HG03520 (cell line): ENCODE measurements at regions not wholly inside any gene's neighbourhood (a gene's known extent, or its start where the extent isn't known, plus 50 kb on each side); places are given as distances from the start of the nearest gene placed in this dataset.

Experiments used
- ATAC-seq: cut with Tn5 transposase; IDR thresholded peaks from one replicate; pipeline ENCODE4 v1.9.1; 2021; ENCODE audit warnings: mild to moderate bottlenecking, moderate library complexity; ENCODE audit not compliant: unreplicated experiment

- ATAC-seq, result no peak
These were observed 165.4 kb upstream of the C1QTNF7 start for GRCh38 chr4:15262396-15262795.

- no peak for ATAC-seq
These were observed 157.6 kb upstream of the C1QTNF7 start for GRCh38 chr4:15270201-15270600.

DNA sequence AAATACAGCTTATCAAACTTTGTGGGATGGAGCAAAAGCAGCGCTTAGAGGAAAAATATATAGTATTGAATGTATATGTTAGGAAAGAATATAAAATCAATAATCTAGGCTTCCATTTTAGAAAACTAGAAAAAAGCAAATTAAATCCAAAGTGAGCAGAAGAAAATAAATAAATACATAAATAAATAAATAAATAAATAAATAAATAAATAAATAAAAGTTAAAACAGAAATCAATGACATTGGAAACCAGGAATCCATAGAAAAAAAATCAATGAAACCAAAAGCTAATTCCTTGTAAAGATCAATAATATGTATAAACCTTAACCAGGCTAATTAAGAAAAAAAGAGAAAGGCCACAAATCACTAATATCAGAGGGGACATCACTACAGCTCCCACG, 141.8 kb upstream of the C1QTNF7 start:
- no peak for ATAC-seq

- ATAC-seq, result no peak
These were observed 136.7 kb upstream of the C1QTNF7 start for GRCh38 chr4:15291122-15291521.

- no peak for ATAC-seq
These were observed 134.1 kb upstream of the C1QTNF7 start for GRCh38 chr4:15293711-15294110.

- ATAC-seq, result no peak
These were observed 133.6 kb upstream of the C1QTNF7 start for GRCh38 chr4:15294202-15294601.

GRCh38 chr4:15294832-15295231, 133.0 kb upstream of the C1QTNF7 start:
- ATAC-seq, result no peak

- ATAC-seq, result no peak
These were observed 132.2 kb upstream of the C1QTNF7 start for GRCh38 chr4:15295421-15296162.

DNA sequence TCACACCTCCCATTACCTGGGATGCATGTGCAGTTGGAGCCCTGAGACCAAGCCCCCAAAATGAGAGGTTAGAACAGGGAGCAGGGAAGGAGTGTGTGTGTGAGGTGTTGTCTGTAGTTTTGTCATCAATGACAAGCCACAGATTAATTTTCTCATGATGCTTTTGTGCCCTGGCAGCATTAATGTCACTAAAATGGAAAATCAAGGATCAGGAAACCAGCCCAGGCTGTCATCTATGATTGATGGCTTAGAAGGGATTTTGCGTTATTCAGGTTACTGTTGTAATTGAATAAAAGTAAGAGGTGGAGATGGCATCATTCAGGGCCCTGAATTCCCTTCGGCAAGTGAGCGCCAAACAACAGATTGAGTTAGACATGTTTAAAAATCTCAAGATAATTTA, 130.5 kb upstream of the C1QTNF7 start:
- no peak for ATAC-seq

DNA sequence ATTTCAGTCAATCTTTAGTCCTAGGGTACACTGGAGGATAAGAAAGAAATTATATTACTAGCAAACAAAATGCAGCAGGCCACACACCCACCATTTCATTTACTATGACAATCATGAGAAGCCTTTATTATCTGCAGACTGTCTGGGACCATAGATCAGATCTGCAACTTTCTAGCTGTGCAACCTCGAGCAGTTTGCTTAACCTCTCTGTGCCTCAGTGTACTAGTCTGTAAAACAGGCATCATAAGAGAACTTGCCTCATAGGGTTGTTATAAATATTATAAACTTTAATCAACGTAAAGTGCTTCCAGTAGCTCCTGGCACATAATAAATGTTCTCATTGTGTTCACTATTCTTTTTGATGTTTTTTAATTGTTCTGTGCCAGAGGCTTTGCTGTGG, 128.2 kb upstream of the C1QTNF7 start:
- no peak for ATAC-seq

GRCh38 chr4:15303052-15303641, 124.7 kb upstream of the C1QTNF7 start:
- no peak for ATAC-seq

- no peak for ATAC-seq
These were observed 112.9 kb upstream of the C1QTNF7 start for GRCh38 chr4:15314974-15315373.

DNA sequence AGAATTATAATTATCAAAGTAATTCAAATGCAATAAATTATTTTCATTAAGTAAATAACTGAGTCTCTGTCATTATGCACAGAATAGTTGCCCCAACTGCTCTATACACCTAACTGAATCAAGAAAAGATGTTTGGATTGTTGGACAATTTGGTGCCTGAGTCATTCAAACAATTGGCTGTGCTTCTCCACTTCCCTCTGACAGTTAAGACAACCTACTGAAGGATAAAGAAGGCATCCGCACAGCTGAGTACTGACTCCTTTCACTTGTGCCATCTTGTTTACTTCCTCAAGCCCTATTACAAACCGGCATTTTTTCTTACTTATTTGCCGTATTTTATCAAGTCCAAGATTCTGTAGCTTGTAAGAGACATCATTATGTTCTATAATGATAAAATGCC, 110.6 kb upstream of the C1QTNF7 start:
- ATAC-seq, result no peak

- ATAC-seq, result no peak
These were observed 109.0 kb upstream of the C1QTNF7 start for GRCh38 chr4:15318621-15319348.

DNA sequence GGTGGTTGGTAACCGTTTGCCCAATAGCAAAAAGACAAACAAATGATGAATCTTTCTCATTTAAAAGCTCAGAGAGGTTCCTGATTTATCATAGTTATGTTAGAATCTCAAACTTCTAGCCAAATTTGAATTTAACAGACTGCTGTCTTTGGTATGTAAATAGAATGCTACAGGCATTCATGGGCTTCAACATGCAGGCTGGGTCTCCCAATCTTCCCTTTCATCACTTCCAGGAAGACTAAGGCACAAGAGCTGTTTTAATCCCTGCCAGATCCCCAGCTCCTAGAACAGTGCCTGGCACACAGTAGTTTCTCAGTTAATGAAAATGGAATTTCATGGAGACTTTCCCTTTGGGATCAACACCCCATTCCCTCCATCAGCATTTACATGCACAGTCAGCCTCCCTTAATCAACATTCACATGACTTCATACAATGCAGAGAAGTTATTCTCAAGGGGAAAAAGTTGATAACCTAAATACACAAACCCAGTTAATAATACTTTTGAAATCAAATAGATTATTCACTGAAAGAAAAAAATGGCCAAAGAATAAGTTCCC, 107.6 kb upstream of the C1QTNF7 start:
- no peak for ATAC-seq

DNA sequence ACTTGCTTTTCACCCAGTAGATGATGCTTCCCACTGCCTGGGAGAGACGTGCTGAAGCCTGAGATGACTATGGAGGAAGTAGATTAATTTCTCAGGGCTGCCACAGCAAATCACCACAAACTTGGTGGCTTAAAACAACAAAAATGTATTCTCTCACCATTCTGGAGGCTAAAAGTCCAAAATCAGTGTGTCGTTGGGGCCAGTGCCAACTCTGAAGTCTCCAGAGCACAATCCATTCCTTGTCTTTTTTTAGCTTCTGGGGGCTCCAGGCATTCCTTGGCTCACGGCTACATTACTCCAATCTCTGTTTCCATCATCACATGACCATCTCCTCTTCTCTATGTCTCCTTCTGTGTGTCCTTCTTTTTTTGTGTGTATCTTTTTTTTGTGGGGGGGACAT, 105.8 kb upstream of the C1QTNF7 start:
- ATAC-seq, result no peak

- no peak for ATAC-seq
These were observed 101.8 kb upstream of the C1QTNF7 start for GRCh38 chr4:15325987-15326386.

- no peak for ATAC-seq
These were observed 100.2 kb upstream of the C1QTNF7 start for GRCh38 chr4:15327311-15328298.

- no peak for ATAC-seq
These were observed 95.9 kb upstream of the C1QTNF7 start for GRCh38 chr4:15331930-15332329.

GRCh38 chr4:15332377-15332776, 95.5 kb upstream of the C1QTNF7 start:
- no peak for ATAC-seq
